Neural cell (in vitro differentiated cells): ENCODE measurements at regions not wholly inside any gene's neighbourhood (a gene's known extent, or its start where the extent isn't known, plus 50 kb on each side); places are given as distances from the start of the nearest gene placed in this dataset.

Source experiments
- EP300 ChIP-seq: fragments of 450-650 bp; conservative IDR thresholded peaks from 2 replicates; pipeline ENCODE4 v1.6.1; 2014; ENCODE audit warnings: antibody characterized with exemption, mild to moderate bottlenecking, moderate library complexity; ENCODE audit not compliant: poor library complexity, severe bottlenecking
- EZH2 ChIP-seq: fragments of 200-600, 300-800 bp; shearing (Covaris generic), sonication (generic); IDR thresholded peaks from 2 replicates; pipeline ENCODE4 v1.6.1; 2014; ENCODE audit warnings: antibody characterized with exemption, low read length, borderline replicate concordance, mild to moderate bottlenecking; ENCODE audit not compliant: insufficient read depth, poor library complexity, severe bottlenecking
- MXI1 ChIP-seq: fragments of 450-650 bp; conservative IDR thresholded peaks from 2 replicates; pipeline ENCODE4 v1.6.1; 2014; ENCODE audit warnings: antibody characterized with exemption, mild to moderate bottlenecking; ENCODE audit not compliant: poor library complexity, severe bottlenecking
- POLR2AphosphoS5 ChIP-seq: IDR thresholded peaks from 2 replicates; pipeline ENCODE4 v1.6.1; 2012
- RAD21 ChIP-seq: fragments of 450-650 bp; conservative IDR thresholded peaks from 2 replicates; pipeline ENCODE4 v1.6.1; 2014; ENCODE audit warnings: antibody characterized with exemption, mild to moderate bottlenecking, moderate library complexity
- SMC3 ChIP-seq: fragments of 450-650 bp; conservative IDR thresholded peaks from 2 replicates; pipeline ENCODE4 v1.6.1; 2014; ENCODE audit warnings: antibody characterized with exemption, mild to moderate bottlenecking, moderate library complexity; ENCODE audit not compliant: poor library complexity
- TF ChIP-seq, protein P1 (sequence below): IDR thresholded peaks from 2 replicates; pipeline ENCODE4 v1.6.1; 2012; ENCODE audit warnings: borderline replicate concordance
- TF ChIP-seq, protein P2 (sequence below): fragments of 450-650 bp; IDR thresholded peaks from 2 replicates; pipeline ENCODE4 v1.5.1; 2014; ENCODE audit warnings: antibody characterized with exemption, mild to moderate bottlenecking, moderate library complexity; ENCODE audit not compliant: poor library complexity, severe bottlenecking

DNA sequence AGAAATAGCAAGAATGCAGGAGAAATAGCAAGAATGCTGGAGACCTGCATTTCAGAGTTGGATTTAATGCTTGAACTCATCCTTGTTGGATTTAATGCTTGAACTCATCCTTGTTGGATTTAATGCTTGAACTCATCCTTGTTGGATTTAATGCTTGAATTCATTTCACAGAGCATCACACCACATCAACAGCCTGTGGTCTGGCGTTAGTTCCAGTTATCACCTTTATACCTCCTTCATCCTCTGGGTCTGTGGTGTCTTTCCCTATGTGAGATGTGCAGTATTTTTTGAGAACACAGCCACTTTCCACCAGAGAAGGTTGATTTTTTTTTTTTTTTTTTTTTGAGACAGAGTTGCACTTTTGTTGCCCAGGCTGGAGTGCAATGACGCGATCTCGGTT is 546.4 kb upstream of the SOX11 start:
- TF ChIP-seq, protein P1, sequence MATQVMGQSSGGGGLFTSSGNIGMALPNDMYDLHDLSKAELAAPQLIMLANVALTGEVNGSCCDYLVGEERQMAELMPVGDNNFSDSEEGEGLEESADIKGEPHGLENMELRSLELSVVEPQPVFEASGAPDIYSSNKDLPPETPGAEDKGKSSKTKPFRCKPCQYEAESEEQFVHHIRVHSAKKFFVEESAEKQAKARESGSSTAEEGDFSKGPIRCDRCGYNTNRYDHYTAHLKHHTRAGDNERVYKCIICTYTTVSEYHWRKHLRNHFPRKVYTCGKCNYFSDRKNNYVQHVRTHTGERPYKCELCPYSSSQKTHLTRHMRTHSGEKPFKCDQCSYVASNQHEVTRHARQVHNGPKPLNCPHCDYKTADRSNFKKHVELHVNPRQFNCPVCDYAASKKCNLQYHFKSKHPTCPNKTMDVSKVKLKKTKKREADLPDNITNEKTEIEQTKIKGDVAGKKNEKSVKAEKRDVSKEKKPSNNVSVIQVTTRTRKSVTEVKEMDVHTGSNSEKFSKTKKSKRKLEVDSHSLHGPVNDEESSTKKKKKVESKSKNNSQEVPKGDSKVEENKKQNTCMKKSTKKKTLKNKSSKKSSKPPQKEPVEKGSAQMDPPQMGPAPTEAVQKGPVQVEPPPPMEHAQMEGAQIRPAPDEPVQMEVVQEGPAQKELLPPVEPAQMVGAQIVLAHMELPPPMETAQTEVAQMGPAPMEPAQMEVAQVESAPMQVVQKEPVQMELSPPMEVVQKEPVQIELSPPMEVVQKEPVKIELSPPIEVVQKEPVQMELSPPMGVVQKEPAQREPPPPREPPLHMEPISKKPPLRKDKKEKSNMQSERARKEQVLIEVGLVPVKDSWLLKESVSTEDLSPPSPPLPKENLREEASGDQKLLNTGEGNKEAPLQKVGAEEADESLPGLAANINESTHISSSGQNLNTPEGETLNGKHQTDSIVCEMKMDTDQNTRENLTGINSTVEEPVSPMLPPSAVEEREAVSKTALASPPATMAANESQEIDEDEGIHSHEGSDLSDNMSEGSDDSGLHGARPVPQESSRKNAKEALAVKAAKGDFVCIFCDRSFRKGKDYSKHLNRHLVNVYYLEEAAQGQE, result no peak
- TF ChIP-seq, protein P2, sequence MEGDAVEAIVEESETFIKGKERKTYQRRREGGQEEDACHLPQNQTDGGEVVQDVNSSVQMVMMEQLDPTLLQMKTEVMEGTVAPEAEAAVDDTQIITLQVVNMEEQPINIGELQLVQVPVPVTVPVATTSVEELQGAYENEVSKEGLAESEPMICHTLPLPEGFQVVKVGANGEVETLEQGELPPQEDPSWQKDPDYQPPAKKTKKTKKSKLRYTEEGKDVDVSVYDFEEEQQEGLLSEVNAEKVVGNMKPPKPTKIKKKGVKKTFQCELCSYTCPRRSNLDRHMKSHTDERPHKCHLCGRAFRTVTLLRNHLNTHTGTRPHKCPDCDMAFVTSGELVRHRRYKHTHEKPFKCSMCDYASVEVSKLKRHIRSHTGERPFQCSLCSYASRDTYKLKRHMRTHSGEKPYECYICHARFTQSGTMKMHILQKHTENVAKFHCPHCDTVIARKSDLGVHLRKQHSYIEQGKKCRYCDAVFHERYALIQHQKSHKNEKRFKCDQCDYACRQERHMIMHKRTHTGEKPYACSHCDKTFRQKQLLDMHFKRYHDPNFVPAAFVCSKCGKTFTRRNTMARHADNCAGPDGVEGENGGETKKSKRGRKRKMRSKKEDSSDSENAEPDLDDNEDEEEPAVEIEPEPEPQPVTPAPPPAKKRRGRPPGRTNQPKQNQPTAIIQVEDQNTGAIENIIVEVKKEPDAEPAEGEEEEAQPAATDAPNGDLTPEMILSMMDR, result no peak
- TF ChIP-seq SMC3 (no peak), POLR2AphosphoS5 (no peak), EP300 (no peak), EZH2 (no peak), RAD21 (no peak), MXI1 (no peak)
